ENCODE measurements at regions not wholly inside any gene's neighbourhood (a gene's known extent, or its start where the extent isn't known, plus 50 kb on each side); places are given as distances from the start of the nearest gene placed in this dataset.

DNA sequence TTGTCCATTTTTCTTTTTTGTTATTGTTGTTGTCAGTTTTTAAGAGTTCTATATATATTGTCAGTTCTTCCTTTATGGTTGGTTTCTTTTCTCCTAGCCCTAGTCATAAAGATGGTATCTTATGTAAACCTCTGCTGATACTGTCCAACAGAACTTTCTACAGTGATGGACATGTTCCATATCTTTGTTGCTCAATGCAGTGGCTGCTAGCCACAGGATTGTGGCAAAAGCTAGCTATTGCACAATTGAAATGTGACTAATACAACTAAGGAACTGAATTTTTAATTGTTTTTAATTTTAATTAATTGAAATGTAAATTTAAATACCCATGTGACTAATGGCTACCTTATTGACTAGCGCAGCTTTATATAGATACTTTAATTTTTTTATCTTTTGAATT lies 411.8 kb upstream of the PTBP2 start:
- no peaks in the 10 kb centered on the region for H3K36me3 Mint-ChIP-seq
- intact Hi-C loops (cut with micrococcal nuclease) = loop anchor here in 1 of 2 donors (10.0 kb wide), 1 partner anchor 45 kb away; no protein-coding TSS in a partner anchor

DNA sequence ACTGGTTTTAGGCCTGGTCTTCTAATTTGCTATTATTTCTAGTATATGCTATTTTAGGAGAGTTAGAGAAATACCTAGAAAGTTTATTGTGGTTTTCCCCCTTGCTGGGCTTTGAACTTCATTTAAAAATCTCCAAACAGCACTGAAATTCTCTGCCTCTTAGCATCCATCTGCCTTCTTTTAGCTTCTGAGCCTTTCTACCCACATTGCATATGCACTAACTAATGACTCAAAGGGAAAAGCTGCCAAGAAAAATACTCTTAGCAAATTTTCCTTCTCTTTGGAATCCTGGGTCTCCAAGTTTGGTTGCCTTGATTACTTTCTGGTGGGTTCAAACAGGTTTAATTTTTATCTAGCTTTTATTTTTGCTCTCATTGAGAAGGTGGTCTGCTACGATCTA lies 408.4 kb upstream of the PTBP2 start:
- no peaks in the 10 kb centered on the region for H3K9me3 ChIP-seq (replicated peaks in 1 of 2; ENCODE audit: control insufficient read depth in 1 of 2, insufficient read depth in 1 of 2, low read length in 2 of 2)
- no peak overlapping the region for H3K27ac ChIP-seq (ENCODE audit: low read depth in 1 of 2, low read length in 2 of 2)
- H3K4me3 ChIP-seq (replicated peaks in 1 of 3; ENCODE audit: low read depth in 2 of 3, low read length in 3 of 3) = no peak overlapping the region
- TF ChIP-seq, protein P1, sequence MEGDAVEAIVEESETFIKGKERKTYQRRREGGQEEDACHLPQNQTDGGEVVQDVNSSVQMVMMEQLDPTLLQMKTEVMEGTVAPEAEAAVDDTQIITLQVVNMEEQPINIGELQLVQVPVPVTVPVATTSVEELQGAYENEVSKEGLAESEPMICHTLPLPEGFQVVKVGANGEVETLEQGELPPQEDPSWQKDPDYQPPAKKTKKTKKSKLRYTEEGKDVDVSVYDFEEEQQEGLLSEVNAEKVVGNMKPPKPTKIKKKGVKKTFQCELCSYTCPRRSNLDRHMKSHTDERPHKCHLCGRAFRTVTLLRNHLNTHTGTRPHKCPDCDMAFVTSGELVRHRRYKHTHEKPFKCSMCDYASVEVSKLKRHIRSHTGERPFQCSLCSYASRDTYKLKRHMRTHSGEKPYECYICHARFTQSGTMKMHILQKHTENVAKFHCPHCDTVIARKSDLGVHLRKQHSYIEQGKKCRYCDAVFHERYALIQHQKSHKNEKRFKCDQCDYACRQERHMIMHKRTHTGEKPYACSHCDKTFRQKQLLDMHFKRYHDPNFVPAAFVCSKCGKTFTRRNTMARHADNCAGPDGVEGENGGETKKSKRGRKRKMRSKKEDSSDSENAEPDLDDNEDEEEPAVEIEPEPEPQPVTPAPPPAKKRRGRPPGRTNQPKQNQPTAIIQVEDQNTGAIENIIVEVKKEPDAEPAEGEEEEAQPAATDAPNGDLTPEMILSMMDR (IDR thresholded peaks at IDR 0.05) = no peak
- no peaks in the 10 kb centered on the region for H3K36me3 ChIP-seq (replicated peaks in 1 of 2; ENCODE audit: control insufficient read depth in 1 of 2, insufficient read depth in 2 of 2, low read length in 2 of 2)
- peaks cover 14% of the 10 kb centered on the region for H3K4me1 Mint-ChIP-seq
- H3K27me3 Mint-ChIP-seq (ENCODE audit: low read depth in 3 of 3) = peaks cover 0 to under 1% (median 0%) of the 10 kb centered on the region in 3 donors
- H3K27ac Mint-ChIP-seq = no peak overlapping the region
- intact Hi-C loops (cut with micrococcal nuclease) = no loop called here
- H3K4me1 ChIP-seq (ENCODE audit: control insufficient read depth in 1 of 2, insufficient read depth in 2 of 2, low read length in 2 of 2) = peaks cover 9 to 22% of the 10 kb centered on the region in 2 donors
- H3K36me3 Mint-ChIP-seq = no peaks in the 10 kb centered on the region
- H3K79me2 ChIP-seq (ENCODE audit: insufficient read depth, low read length) = no peaks in the 10 kb centered on the region
- no peak for DNase-seq
- H3K9ac ChIP-seq (ENCODE audit: insufficient read depth, low read length, poor library complexity, severe bottlenecking) = no peak overlapping the region
- no peak overlapping the region for H3K4me3 Mint-ChIP-seq
- H3K9me3 Mint-ChIP-seq = peaks cover 0 to 3% (median 0%) of the 10 kb centered on the region in 7 donors
- no peaks in the 10 kb centered on the region for H4K20me1 ChIP-seq (ENCODE audit: insufficient read depth, low read length)
- no CpG with 5 or more reads among the region's 1 CpG for WGBS (ENCODE audit: insufficient coverage)
- no peak overlapping the region for H3K4me2 ChIP-seq (replicated peaks; ENCODE audit: extremely low read depth, low read length, poor library complexity, severe bottlenecking)
- H3K27me3 ChIP-seq (ENCODE audit: control insufficient read depth in 2 of 2, insufficient read depth in 2 of 2, low read length in 2 of 2) = no peaks in the 10 kb centered on the region
- H2AFZ ChIP-seq (ENCODE audit: insufficient read depth, low read depth, low read length, poor library complexity, severe bottlenecking) = no peak overlapping the region

More for the DNA sequence above, 411.8 kb upstream of the PTBP2 start:
- Histone ChIP-seq H3K36me3 (replicated peaks in 1 of 2; ENCODE audit: control insufficient read depth in 1 of 2, insufficient read depth in 2 of 2, low read length in 2 of 2) (no peaks in the 10 kb centered on the region), H4K20me1 (ENCODE audit: insufficient read depth, low read length) (no peaks in the 10 kb centered on the region), H3K4me2 (replicated peaks; ENCODE audit: extremely low read depth, low read length, poor library complexity, severe bottlenecking) (no peak overlapping the region), H3K4me1 (ENCODE audit: control insufficient read depth in 1 of 2, insufficient read depth in 2 of 2, low read length in 2 of 2) (peaks cover 13 to 26% of the 10 kb centered on the region in 2 donors), H2AFZ (ENCODE audit: insufficient read depth, low read depth, low read length, poor library complexity, severe bottlenecking) (no peak overlapping the region), H3K79me2 (ENCODE audit: insufficient read depth, low read length) (no peaks in the 10 kb centered on the region), H3K4me3 (replicated peaks in 1 of 3; ENCODE audit: low read depth in 2 of 3, low read length in 3 of 3) (no peak overlapping the region), H3K9ac (ENCODE audit: insufficient read depth, low read length, poor library complexity, severe bottlenecking) (no peak overlapping the region), H3K9me3 (replicated peaks in 1 of 2; ENCODE audit: control insufficient read depth in 1 of 2, insufficient read depth in 1 of 2, low read length in 2 of 2) (no peaks in the 10 kb centered on the region), H3K27me3 (ENCODE audit: control insufficient read depth in 2 of 2, insufficient read depth in 2 of 2, low read length in 2 of 2) (no peaks in the 10 kb centered on the region), H3K27ac (ENCODE audit: low read depth in 1 of 2, low read length in 2 of 2) (no peak overlapping the region)
- DNase-seq = peak; percentile 55 to 80 (median 78)
- no peak overlapping the region for H3K4me3 Mint-ChIP-seq
- TF ChIP-seq, protein P1 (IDR thresholded peaks at IDR 0.05) = no peak
- no CpG with 5 or more reads among the region's 1 CpG for WGBS (ENCODE audit: insufficient coverage)
- peaks cover 0 to 3% (median 0%) of the 10 kb centered on the region in 3 donors for H3K27me3 Mint-ChIP-seq (ENCODE audit: low read depth in 3 of 3)
- H3K4me1 Mint-ChIP-seq = peaks cover 19% of the 10 kb centered on the region
- no peaks in the 10 kb centered on the region for H3K9me3 Mint-ChIP-seq
- H3K27ac Mint-ChIP-seq = peak overlapping the region in 4 of 7 donors; percentile 50 to 79 (median 58)

Measured in CD14-positive monocyte (primary cell).